ENCODE measurements at regions not wholly inside any gene's neighbourhood (a gene's known extent, or its start where the extent isn't known, plus 50 kb on each side); places are given as distances from the start of the nearest gene placed in this dataset.

DNA sequence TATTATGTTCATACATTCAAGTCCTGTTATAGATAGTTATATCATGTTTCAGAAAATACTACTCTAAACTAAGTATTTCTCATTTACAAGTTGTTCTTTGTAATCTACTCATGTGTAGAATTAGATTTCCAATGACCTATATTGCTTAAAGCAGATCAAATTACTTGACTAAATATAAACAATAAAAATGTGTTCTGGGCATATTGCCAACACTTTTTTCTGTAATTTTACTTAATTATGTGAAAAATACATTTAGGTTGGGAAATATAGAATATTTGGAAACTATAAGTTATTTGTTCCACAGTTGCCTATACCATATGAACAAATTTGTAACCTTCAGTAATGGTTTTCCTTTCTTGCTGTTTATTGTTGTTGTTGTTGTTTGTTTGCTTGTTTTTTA is 275.2 kb upstream of the PCDH9 start:
- TF ChIP-seq, protein P1, sequence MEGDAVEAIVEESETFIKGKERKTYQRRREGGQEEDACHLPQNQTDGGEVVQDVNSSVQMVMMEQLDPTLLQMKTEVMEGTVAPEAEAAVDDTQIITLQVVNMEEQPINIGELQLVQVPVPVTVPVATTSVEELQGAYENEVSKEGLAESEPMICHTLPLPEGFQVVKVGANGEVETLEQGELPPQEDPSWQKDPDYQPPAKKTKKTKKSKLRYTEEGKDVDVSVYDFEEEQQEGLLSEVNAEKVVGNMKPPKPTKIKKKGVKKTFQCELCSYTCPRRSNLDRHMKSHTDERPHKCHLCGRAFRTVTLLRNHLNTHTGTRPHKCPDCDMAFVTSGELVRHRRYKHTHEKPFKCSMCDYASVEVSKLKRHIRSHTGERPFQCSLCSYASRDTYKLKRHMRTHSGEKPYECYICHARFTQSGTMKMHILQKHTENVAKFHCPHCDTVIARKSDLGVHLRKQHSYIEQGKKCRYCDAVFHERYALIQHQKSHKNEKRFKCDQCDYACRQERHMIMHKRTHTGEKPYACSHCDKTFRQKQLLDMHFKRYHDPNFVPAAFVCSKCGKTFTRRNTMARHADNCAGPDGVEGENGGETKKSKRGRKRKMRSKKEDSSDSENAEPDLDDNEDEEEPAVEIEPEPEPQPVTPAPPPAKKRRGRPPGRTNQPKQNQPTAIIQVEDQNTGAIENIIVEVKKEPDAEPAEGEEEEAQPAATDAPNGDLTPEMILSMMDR (IDR thresholded peaks at IDR 0.05) = no peak
- Mint-ChIP-seq H3K27ac (no peak overlapping the region), H3K27me3 (no peaks in the 10 kb centered on the region), H3K36me3 (ENCODE audit: low read depth) (no peaks in the 10 kb centered on the region), H3K4me1 (ENCODE audit: low read depth) (no peaks in the 10 kb centered on the region), H3K9me3 (peaks cover 4% of the 10 kb centered on the region), H3K4me3 (no peak overlapping the region)
- POLR2A ChIA-PET = no interaction called here
- no peak for ATAC-seq
- CTCF ChIA-PET = no interaction called here
- no peak for DNase-seq
- intact Hi-C loops (cut with micrococcal nuclease) = no loop called here

DNA sequence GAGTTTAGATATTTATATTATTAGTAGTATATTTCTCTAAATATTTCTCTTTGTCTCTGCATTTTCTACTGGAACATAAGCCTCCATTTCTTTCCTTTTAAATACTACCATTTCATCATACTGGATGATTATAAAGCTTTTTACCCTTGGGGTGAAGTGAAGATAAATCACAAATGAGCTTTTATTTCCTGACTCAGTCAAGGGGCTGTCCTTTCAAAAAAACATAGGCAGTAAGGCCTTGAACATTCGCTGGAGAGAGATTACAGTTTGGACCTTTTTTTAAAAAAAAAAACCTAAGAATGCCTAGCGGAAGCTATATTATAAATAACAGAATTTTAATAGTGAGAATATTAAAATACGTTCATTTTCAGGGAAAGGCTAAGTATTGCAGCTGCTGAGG is 268.8 kb upstream of the PCDH9 start:
- ATAC-seq (no peak), DNase-seq (no peak)
- Mint-ChIP-seq H3K27ac (no peak overlapping the region), H3K9me3 (peaks cover 11% of the 10 kb centered on the region), H3K27me3 (no peaks in the 10 kb centered on the region), H3K36me3 (ENCODE audit: low read depth) (no peaks in the 10 kb centered on the region), H3K4me1 (ENCODE audit: low read depth) (no peaks in the 10 kb centered on the region), H3K4me3 (no peak overlapping the region)
- CTCF ChIA-PET = no interaction called here
- POLR2A ChIA-PET = no interaction called here
- intact Hi-C loops (cut with micrococcal nuclease) = no loop called here
- TF ChIP-seq, protein P1 (IDR thresholded peaks at IDR 0.05) = no peak

DNA sequence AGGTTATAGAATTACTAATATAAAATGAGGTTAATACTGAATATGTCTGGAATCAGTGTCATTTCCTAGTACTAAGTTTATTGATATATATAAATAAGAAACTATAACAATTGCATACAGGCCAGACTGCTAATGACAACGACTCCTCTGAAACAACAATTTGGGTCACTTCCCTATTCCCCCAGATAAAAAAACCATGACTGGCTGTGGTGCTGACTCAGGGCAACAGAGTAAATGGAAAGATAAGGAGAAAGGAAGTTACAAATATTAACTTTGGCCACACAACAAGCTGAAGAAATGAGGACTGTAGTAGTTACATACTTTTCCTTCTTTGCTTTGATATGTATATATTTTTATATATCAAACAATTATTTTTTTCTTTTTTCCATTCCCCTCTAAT is 263.7 kb upstream of the PCDH9 start:
- Mint-ChIP-seq H3K4me3 (no peak overlapping the region), H3K27ac (no peak overlapping the region), H3K27me3 (no peaks in the 10 kb centered on the region), H3K4me1 (ENCODE audit: low read depth) (no peaks in the 10 kb centered on the region), H3K36me3 (ENCODE audit: low read depth) (no peaks in the 10 kb centered on the region), H3K9me3 (peaks cover 5% of the 10 kb centered on the region)
- POLR2A ChIA-PET = no interaction called here
- intact Hi-C loops (cut with micrococcal nuclease) = no loop called here
- TF ChIP-seq, protein P1 (IDR thresholded peaks at IDR 0.05) = no peak
- DNase-seq = no peak
- no peak for ATAC-seq
- CTCF ChIA-PET = no interaction called here

DNA sequence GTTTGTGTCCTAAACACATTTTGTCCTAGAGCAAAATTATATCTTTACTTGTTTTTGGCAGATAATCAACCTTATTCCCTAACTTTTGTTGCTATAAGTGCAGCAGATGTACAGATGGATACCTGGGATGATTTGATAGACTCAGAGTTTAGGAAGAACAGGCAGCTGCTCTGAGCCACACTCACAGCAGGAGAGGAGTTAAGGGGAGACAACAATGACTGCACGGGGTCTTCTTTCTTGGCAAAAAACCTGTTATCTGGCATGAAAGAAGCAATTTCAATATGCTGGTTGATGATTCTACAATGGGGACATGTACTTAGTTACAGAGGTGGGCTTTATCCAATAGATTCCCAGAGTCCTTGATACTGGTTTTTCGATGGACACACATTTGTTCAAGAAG is 258.9 kb upstream of the PCDH9 start:
- H3K4me1 Mint-ChIP-seq (ENCODE audit: low read depth) = no peaks in the 10 kb centered on the region
- no peaks in the 10 kb centered on the region for H3K36me3 Mint-ChIP-seq (ENCODE audit: low read depth)
- TF ChIP-seq, protein P1 (IDR thresholded peaks at IDR 0.05) = no peak
- CTCF ChIA-PET = no interaction called here
- H3K27me3 Mint-ChIP-seq = no peaks in the 10 kb centered on the region
- no peak for ATAC-seq
- no peak for DNase-seq
- intact Hi-C loops (cut with micrococcal nuclease) = no loop called here
- H3K4me3 Mint-ChIP-seq = no peak overlapping the region
- H3K27ac Mint-ChIP-seq = no peak overlapping the region
- POLR2A ChIA-PET = no interaction called here
- peaks cover 5% of the 10 kb centered on the region for H3K9me3 Mint-ChIP-seq

DNA sequence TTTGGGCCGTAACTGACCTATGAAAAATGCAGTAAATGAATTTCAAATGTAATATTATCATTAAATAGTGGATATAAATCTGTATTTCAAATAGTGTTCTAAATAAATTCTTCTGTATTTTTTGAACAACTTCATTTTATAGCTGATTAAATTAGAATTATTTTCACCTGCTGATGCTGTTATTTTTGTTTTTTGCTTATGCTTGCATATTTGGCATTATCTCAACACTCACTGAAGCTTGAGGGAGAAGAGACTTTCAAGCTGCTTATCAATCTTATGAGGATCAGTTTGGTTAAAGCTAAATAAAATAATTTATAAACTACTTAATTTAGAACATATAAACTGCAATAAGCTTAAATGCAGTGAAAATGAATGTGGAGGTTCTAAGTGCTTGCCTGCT is 251.3 kb upstream of the PCDH9 start:
- DNase-seq (no peak), ATAC-seq (no peak)
- peaks cover 3% of the 10 kb centered on the region for H3K9me3 Mint-ChIP-seq
- TF ChIP-seq, protein P1 (IDR thresholded peaks at IDR 0.05) = no peak
- no peaks in the 10 kb centered on the region for H3K27me3 Mint-ChIP-seq
- H3K4me3 Mint-ChIP-seq = no peak overlapping the region
- intact Hi-C loops (cut with micrococcal nuclease) = no loop called here
- ChIA-PET POLR2A (no interaction called here), CTCF (no interaction called here)
- no peaks in the 10 kb centered on the region for H3K4me1 Mint-ChIP-seq (ENCODE audit: low read depth)
- no peaks in the 10 kb centered on the region for H3K36me3 Mint-ChIP-seq (ENCODE audit: low read depth)
- no peak overlapping the region for H3K27ac Mint-ChIP-seq

All from activated CD8-positive, alpha-beta T cell treated with anti-CD3 and anti-CD28 coated beads for 36 hours (primary cell).